ENCODE measurements at regions not wholly inside any gene's neighbourhood (a gene's known extent, or its start where the extent isn't known, plus 50 kb on each side); places are given as distances from the start of the nearest gene placed in this dataset.

- Mint-ChIP-seq H3K9me3 (no peaks in the 10 kb centered on the region), H3K4me1 (peaks cover 17% of the 10 kb centered on the region), H3K27me3 (ENCODE audit: insufficient read depth, low read depth, poor library complexity) (peaks cover 2% of the 10 kb centered on the region), H3K36me3 (ENCODE audit: low read depth) (no peaks in the 10 kb centered on the region), H3K27ac (no peak overlapping the region), H3K4me3 (no peak overlapping the region)
- Histone ChIP-seq H3K4me1 (ENCODE audit: insufficient read depth) (peaks cover 16% of the 10 kb centered on the region), H4K20me1 (replicated peaks; ENCODE audit: insufficient read depth) (no peaks in the 10 kb centered on the region), H3K4me3 (no peak overlapping the region), H3K36me3 (ENCODE audit: insufficient read depth) (no peaks in the 10 kb centered on the region), H3F3A (replicated peaks; ENCODE audit: low read depth) (0 out of 2 replicates have a peak, but pooled peaks cover 2% of the 10 kb centered on the region), H3K4me2 (no peak overlapping the region), H3K27ac (ENCODE audit: low read depth) (no peak overlapping the region), H3K9me2 (ENCODE audit: insufficient read depth) (0 out of 2 replicates have a peak, but pooled peaks cover 5% of the 10 kb centered on the region), H3K79me2 (replicated peaks; ENCODE audit: insufficient read depth) (no peaks in the 10 kb centered on the region), H2AFZ (no peak overlapping the region), H3K27me3 (ENCODE audit: insufficient read depth) (no peaks in the 10 kb centered on the region)
- DNase-seq (ENCODE audit: low spot score) (no peak), ATAC-seq (no peak)
- TF ChIP-seq ZNF331 (CRISPR knock-in tag; IDR thresholded peaks at IDR 0.05; ENCODE audit: low read depth): no peak
- no peak for TF ChIP-seq REST (IDR thresholded peaks at IDR 0.05; ENCODE audit: unreplicated experiment)
- no peak for TF ChIP-seq ZNF114 (CRISPR knock-in tag; IDR thresholded peaks at IDR 0.05)
- TF ChIP-seq EZH2 (IDR thresholded peaks at IDR 0.05; ENCODE audit: low read depth, unreplicated experiment): no peak
- no peak for TF ChIP-seq CREB1 (CRISPR knock-in tag; IDR thresholded peaks at IDR 0.05; ENCODE audit: low read depth)
- TF ChIP-seq CTCF (conservative IDR thresholded peaks at IDR 0.05; ENCODE audit: low read depth in 2 of 2): no peak
- TF ChIP-seq ETS1 (IDR thresholded peaks at IDR 0.05): no peak
- no peak for TF ChIP-seq POLR2AphosphoS5 (IDR thresholded peaks at IDR 0.05; ENCODE audit: low read depth)
These were observed 541.0 kb downstream of the TNS3 start for GRCh38 chr7:47040795-47041347.

- Mint-ChIP-seq H3K4me1 (peaks cover 17% of the 10 kb centered on the region), H3K4me3 (no peak overlapping the region), H3K27ac (no peak overlapping the region), H3K9me3 (no peaks in the 10 kb centered on the region), H3K36me3 (ENCODE audit: low read depth) (no peaks in the 10 kb centered on the region), H3K27me3 (ENCODE audit: insufficient read depth, low read depth, poor library complexity) (peaks cover 2% of the 10 kb centered on the region)
- Histone ChIP-seq H3F3A (replicated peaks; ENCODE audit: low read depth) (0 out of 2 replicates have a peak, but pooled peaks cover 2% of the 10 kb centered on the region), H3K4me2 (peak overlapping the region; percentile 54), H3K27ac (ENCODE audit: low read depth) (no peak overlapping the region), H3K79me2 (replicated peaks; ENCODE audit: insufficient read depth) (no peaks in the 10 kb centered on the region), H3K27me3 (ENCODE audit: insufficient read depth) (no peaks in the 10 kb centered on the region), H3K9me2 (ENCODE audit: insufficient read depth) (0 out of 2 replicates have a peak, but pooled peaks cover 5% of the 10 kb centered on the region), H2AFZ (no peak overlapping the region), H3K4me1 (ENCODE audit: insufficient read depth) (peaks cover 16% of the 10 kb centered on the region), H3K4me3 (peak overlapping the region; percentile 18; the same call in 1 of the 2 replicates), H3K36me3 (ENCODE audit: insufficient read depth) (no peaks in the 10 kb centered on the region), H4K20me1 (replicated peaks; ENCODE audit: insufficient read depth) (no peaks in the 10 kb centered on the region)
- DNase-seq (ENCODE audit: low spot score): no peak
- ATAC-seq: no peak
- TF ChIP-seq ZNF331 (CRISPR knock-in tag; IDR thresholded peaks at IDR 0.05; ENCODE audit: low read depth) (no peak), STAT1 (IDR thresholded peaks at IDR 0.05; ENCODE audit: unreplicated experiment) (no peak), NANOG (IDR thresholded peaks at IDR 0.05; ENCODE audit: borderline replicate concordance) (no peak)
These were observed 542.0 kb downstream of the TNS3 start for GRCh38 chr7:47039904-47040303.
